ENCODE measurements at regions not wholly inside any gene's neighbourhood (a gene's known extent, or its start where the extent isn't known, plus 50 kb on each side); places are given as distances from the start of the nearest gene placed in this dataset.

GRCh38 chr1:243996223-243996622 lies 54.9 kb upstream of the ZBTB18 start:
- Histone ChIP-seq H3K4me1 (ENCODE audit: control insufficient read depth in 3 of 3, insufficient read depth in 2 of 3, low read depth in 1 of 3, low read length in 2 of 3) (no peaks in the 10 kb centered on the region), H3K27me3 (ENCODE audit: control insufficient read depth in 3 of 3, insufficient read depth in 3 of 3, low read length in 3 of 3) (no peaks in the 10 kb centered on the region), H3K4me3 (ENCODE audit: low read depth in 1 of 3, low read length in 3 of 3) (no peak overlapping the region), H3K36me3 (ENCODE audit: control insufficient read depth in 3 of 3, insufficient read depth in 2 of 3, low read depth in 1 of 3, low read length in 3 of 3) (no peaks in the 10 kb centered on the region), H3K9me3 (ENCODE audit: control insufficient read depth in 2 of 2, insufficient read depth in 1 of 2, low read depth in 1 of 2, low read length in 1 of 2) (peaks cover 0 to 3% of the 10 kb centered on the region in 2 donors), H3K27ac (ENCODE audit: low read depth in 1 of 3, low read length in 2 of 3) (no peak overlapping the region)
- no peak for DNase-seq
- no peak for FAIRE-seq

- DNase-seq (no peak), FAIRE-seq (no peak)
- Histone ChIP-seq H3K4me3 (ENCODE audit: low read depth in 1 of 3, low read length in 3 of 3) (no peak overlapping the region), H3K36me3 (ENCODE audit: control insufficient read depth in 3 of 3, insufficient read depth in 2 of 3, low read depth in 1 of 3, low read length in 3 of 3) (no peaks in the 10 kb centered on the region), H3K9me3 (ENCODE audit: control insufficient read depth in 2 of 2, insufficient read depth in 1 of 2, low read depth in 1 of 2, low read length in 1 of 2) (peaks cover 0 to 12% of the 10 kb centered on the region in 2 donors), H3K27ac (ENCODE audit: low read depth in 1 of 3, low read length in 2 of 3) (no peak overlapping the region), H3K4me1 (ENCODE audit: control insufficient read depth in 3 of 3, insufficient read depth in 2 of 3, low read depth in 1 of 3, low read length in 2 of 3) (no peaks in the 10 kb centered on the region), H3K27me3 (ENCODE audit: control insufficient read depth in 3 of 3, insufficient read depth in 3 of 3, low read length in 3 of 3) (no peaks in the 10 kb centered on the region)
- WGBS, 3 donors, result 30 to 54% (median 34%) methylated on average over 3 of the region's 3 CpGs
Observed at GRCh38 chr1:243991650-243992049, 59.4 kb upstream of the ZBTB18 start.

- no peak for FAIRE-seq
- H3K27me3 ChIP-seq (ENCODE audit: control insufficient read depth in 3 of 3, insufficient read depth in 3 of 3, low read length in 3 of 3), result no peaks in the 10 kb centered on the region
- 89 to 94% (median 92%) methylated on average over 10 of the region's 10 CpGs for WGBS, 3 donors
Observed at GRCh38 chr1:243984788-243985187, 66.3 kb upstream of the ZBTB18 start.

DNA sequence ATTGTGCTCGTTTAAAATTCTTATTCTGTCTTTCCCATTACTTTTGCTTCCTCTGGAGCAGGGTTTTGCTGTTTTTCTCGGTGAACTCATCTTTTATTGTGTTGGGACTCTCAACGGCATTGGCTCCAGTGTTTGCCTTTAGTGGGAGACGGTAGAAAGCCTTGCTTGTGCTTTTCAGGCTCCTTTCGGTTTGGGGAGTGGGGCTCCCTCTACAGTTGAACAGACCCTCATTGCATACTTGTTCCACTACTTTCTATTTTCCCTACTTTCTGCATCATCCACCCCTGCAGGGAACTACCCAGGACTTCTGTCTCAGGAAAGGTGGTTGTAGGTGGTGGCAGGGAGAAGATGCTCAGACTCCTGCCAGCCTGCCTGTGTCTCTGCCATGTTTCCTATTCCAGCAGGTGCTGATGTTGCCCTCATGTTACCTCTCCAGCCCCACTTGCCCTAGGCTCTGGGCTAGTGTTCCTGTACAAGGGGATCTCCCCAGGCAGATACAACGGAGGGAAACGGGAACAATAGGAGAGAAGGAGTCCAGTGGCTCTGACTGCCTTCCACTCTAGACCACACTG lies 68.5 kb upstream of the ZBTB18 start:
- DNase-seq, result no peak

More at GRCh38 chr1:243984788-243985187, 66.3 kb upstream of the ZBTB18 start:
- Histone ChIP-seq H3K27ac (ENCODE audit: low read depth in 1 of 3, low read length in 2 of 3) (no peak overlapping the region), H3K36me3 (ENCODE audit: control insufficient read depth in 3 of 3, insufficient read depth in 2 of 3, low read depth in 1 of 3, low read length in 3 of 3) (no peaks in the 10 kb centered on the region), H3K4me1 (ENCODE audit: control insufficient read depth in 3 of 3, insufficient read depth in 2 of 3, low read depth in 1 of 3, low read length in 2 of 3) (no peaks in the 10 kb centered on the region), H3K9me3 (ENCODE audit: control insufficient read depth in 2 of 2, insufficient read depth in 1 of 2, low read depth in 1 of 2, low read length in 1 of 2) (peaks cover 0 to 4% of the 10 kb centered on the region in 2 donors), H3K4me3 (ENCODE audit: low read depth in 1 of 3, low read length in 3 of 3) (no peak overlapping the region)
- DNase-seq, result no peak

GRCh38 chr1:243980471-243980870 lies 70.6 kb upstream of the ZBTB18 start:
- Histone ChIP-seq H3K36me3 (ENCODE audit: control insufficient read depth in 3 of 3, insufficient read depth in 2 of 3, low read depth in 1 of 3, low read length in 3 of 3) (no peaks in the 10 kb centered on the region), H3K9me3 (ENCODE audit: control insufficient read depth in 2 of 2, insufficient read depth in 1 of 2, low read depth in 1 of 2, low read length in 1 of 2) (no peaks in the 10 kb centered on the region), H3K4me3 (ENCODE audit: low read depth in 1 of 3, low read length in 3 of 3) (no peak overlapping the region), H3K27ac (ENCODE audit: low read depth in 1 of 3, low read length in 2 of 3) (no peak overlapping the region), H3K4me1 (ENCODE audit: control insufficient read depth in 3 of 3, insufficient read depth in 2 of 3, low read depth in 1 of 3, low read length in 2 of 3) (no peaks in the 10 kb centered on the region), H3K27me3 (ENCODE audit: control insufficient read depth in 3 of 3, insufficient read depth in 3 of 3, low read length in 3 of 3) (no peaks in the 10 kb centered on the region)
- 95 to 98% (median 95%) methylated on average over 3 of the region's 3 CpGs for WGBS, 3 donors
- DNase-seq (no peak), FAIRE-seq (no peak)

More for the DNA sequence above, 68.5 kb upstream of the ZBTB18 start:
- Histone ChIP-seq H3K4me3 (ENCODE audit: low read depth in 1 of 3, low read length in 3 of 3) (no peak overlapping the region), H3K36me3 (ENCODE audit: control insufficient read depth in 3 of 3, insufficient read depth in 2 of 3, low read depth in 1 of 3, low read length in 3 of 3) (no peaks in the 10 kb centered on the region), H3K27me3 (ENCODE audit: control insufficient read depth in 3 of 3, insufficient read depth in 3 of 3, low read length in 3 of 3) (no peaks in the 10 kb centered on the region), H3K27ac (ENCODE audit: low read depth in 1 of 3, low read length in 2 of 3) (no peak overlapping the region), H3K4me1 (ENCODE audit: control insufficient read depth in 3 of 3, insufficient read depth in 2 of 3, low read depth in 1 of 3, low read length in 2 of 3) (no peaks in the 10 kb centered on the region), H3K9me3 (ENCODE audit: control insufficient read depth in 2 of 2, insufficient read depth in 1 of 2, low read depth in 1 of 2, low read length in 1 of 2) (peaks cover 0 to 3% of the 10 kb centered on the region in 2 donors)
- no peak for FAIRE-seq
- WGBS, 3 donors, result 50 to 58% (median 51%) methylated on average over 7 of the region's 7 CpGs

DNA sequence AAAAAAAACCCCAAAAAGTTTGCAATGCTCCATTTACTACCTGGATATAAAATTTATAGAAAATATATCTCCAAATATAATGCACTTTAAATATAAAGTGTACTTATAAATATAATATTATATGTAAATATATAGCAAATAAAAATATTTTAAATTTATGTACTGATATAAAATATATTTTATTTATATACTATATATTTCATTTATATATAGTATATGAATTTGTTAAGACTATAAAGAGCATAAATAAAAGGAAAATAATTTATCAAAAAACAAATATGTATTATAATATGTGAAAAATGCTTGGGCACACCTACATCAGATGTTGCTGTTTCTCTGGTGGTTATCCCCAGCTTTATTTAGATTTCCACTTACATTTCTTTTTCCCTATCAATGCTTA lies 71.0 kb upstream of the ZBTB18 start:
- Histone ChIP-seq H3K36me3 (ENCODE audit: control insufficient read depth in 3 of 3, insufficient read depth in 2 of 3, low read depth in 1 of 3, low read length in 3 of 3) (no peaks in the 10 kb centered on the region), H3K27ac (ENCODE audit: low read depth in 1 of 3, low read length in 2 of 3) (no peak overlapping the region), H3K9me3 (ENCODE audit: control insufficient read depth in 2 of 2, insufficient read depth in 1 of 2, low read depth in 1 of 2, low read length in 1 of 2) (no peaks in the 10 kb centered on the region), H3K4me1 (ENCODE audit: control insufficient read depth in 3 of 3, insufficient read depth in 2 of 3, low read depth in 1 of 3, low read length in 2 of 3) (no peaks in the 10 kb centered on the region), H3K4me3 (ENCODE audit: low read depth in 1 of 3, low read length in 3 of 3) (no peak overlapping the region), H3K27me3 (ENCODE audit: control insufficient read depth in 3 of 3, insufficient read depth in 3 of 3, low read length in 3 of 3) (no peaks in the 10 kb centered on the region)
- FAIRE-seq, result peak; percentile 90
- DNase-seq, result no peak

- FAIRE-seq (no peak), DNase-seq (no peak)
- H3K27me3 ChIP-seq (ENCODE audit: control insufficient read depth in 3 of 3, insufficient read depth in 3 of 3, low read length in 3 of 3), result no peaks in the 10 kb centered on the region
- no peaks in the 10 kb centered on the region for H3K9me3 ChIP-seq (ENCODE audit: control insufficient read depth in 2 of 2, insufficient read depth in 1 of 2, low read depth in 1 of 2, low read length in 1 of 2)
- no peaks in the 10 kb centered on the region for H3K36me3 ChIP-seq (ENCODE audit: control insufficient read depth in 3 of 3, insufficient read depth in 2 of 3, low read depth in 1 of 3, low read length in 3 of 3)
- no peak overlapping the region for H3K4me3 ChIP-seq (ENCODE audit: low read depth in 1 of 3, low read length in 3 of 3)
- H3K27ac ChIP-seq (ENCODE audit: low read depth in 1 of 3, low read length in 2 of 3), result no peak overlapping the region
- WGBS, 3 donors, result 91 to 93% (median 93%) methylated on average over 18 of the region's 18 CpGs
- H3K4me1 ChIP-seq (ENCODE audit: control insufficient read depth in 3 of 3, insufficient read depth in 2 of 3, low read depth in 1 of 3, low read length in 2 of 3), result no peaks in the 10 kb centered on the region
Observed at GRCh38 chr1:243979396-243979795, 71.7 kb upstream of the ZBTB18 start.

GRCh38 chr1:243977094-243977493 lies 74.0 kb upstream of the ZBTB18 start:
- no peak for DNase-seq
- Histone ChIP-seq H3K4me1 (ENCODE audit: control insufficient read depth in 3 of 3, insufficient read depth in 2 of 3, low read depth in 1 of 3, low read length in 2 of 3) (no peaks in the 10 kb centered on the region), H3K9me3 (ENCODE audit: control insufficient read depth in 2 of 2, insufficient read depth in 1 of 2, low read depth in 1 of 2, low read length in 1 of 2) (no peaks in the 10 kb centered on the region), H3K4me3 (ENCODE audit: low read depth in 1 of 3, low read length in 3 of 3) (no peak overlapping the region), H3K27me3 (ENCODE audit: control insufficient read depth in 3 of 3, insufficient read depth in 3 of 3, low read length in 3 of 3) (no peaks in the 10 kb centered on the region), H3K27ac (ENCODE audit: low read depth in 1 of 3, low read length in 2 of 3) (no peak overlapping the region), H3K36me3 (ENCODE audit: control insufficient read depth in 3 of 3, insufficient read depth in 2 of 3, low read depth in 1 of 3, low read length in 3 of 3) (no peaks in the 10 kb centered on the region)
- no peak for FAIRE-seq
- WGBS, 3 donors, result 63 to 72% (median 68%) methylated on average over 5 of the region's 5 CpGs

Measured in small intestine (tissue), 7 donors.